ENCODE measurements at regions not wholly inside any gene's neighbourhood (a gene's known extent, or its start where the extent isn't known, plus 50 kb on each side); places are given as distances from the start of the nearest gene placed in this dataset.

DNA sequence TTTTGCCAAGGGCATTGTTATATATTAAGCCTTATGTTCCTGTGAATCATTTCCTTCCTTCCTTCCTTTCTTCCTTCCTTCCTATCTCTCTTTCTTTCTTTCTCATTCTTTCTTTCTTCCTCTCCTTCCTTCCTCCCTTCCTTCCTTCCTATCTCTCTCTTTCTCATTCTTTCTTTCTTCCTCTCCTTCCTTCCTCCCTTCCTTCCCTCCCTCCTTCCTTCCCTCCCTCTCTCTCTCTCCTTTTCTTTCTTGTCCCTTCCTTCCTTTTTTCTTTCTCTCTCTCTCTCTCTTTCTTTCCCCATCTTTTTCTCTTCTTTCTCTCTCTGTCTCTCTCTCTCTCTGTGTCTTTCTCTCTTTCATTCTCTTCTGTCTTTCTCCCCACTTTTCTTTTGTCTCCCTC, 226.6 kb downstream of the ETNK1 start:
- TF ChIP-seq CTCF (IDR thresholded peaks at IDR 0.05; ENCODE audit: low read depth, low read length) = no peak
- no peak for TF ChIP-seq EZH2phosphoT487 (IDR thresholded peaks at IDR 0.05; ENCODE audit: low read depth)
